ENCODE measurements at regions not wholly inside any gene's neighbourhood (a gene's known extent, or its start where the extent isn't known, plus 50 kb on each side); places are given as distances from the start of the nearest gene placed in this dataset.

- H3K36me3 Mint-ChIP-seq (ENCODE audit: insufficient read depth, unreplicated experiment) = no peaks in the 10 kb centered on the region
- BruUV-seq (replicated peaks) = no TSS peak
- CTCF ChIA-PET = no interaction called here
Measured at GRCh38 chr3:83729576-83729975, 1229.2 kb upstream of the CADM2 start.

GRCh38 chr3:83734656-83735055, 1224.1 kb upstream of the CADM2 start:
- no peaks in the 10 kb centered on the region for H3K36me3 Mint-ChIP-seq (ENCODE audit: insufficient read depth, unreplicated experiment)
- DNase-seq (ENCODE audit: unreplicated experiment) = no peak
- no peak overlapping the region for H3K27ac Mint-ChIP-seq (ENCODE audit: low read depth, unreplicated experiment)
- no peaks in the 10 kb centered on the region for H3K9me3 Mint-ChIP-seq (ENCODE audit: unreplicated experiment)
- H3K4me1 Mint-ChIP-seq (ENCODE audit: insufficient read depth, unreplicated experiment) = no peaks in the 10 kb centered on the region
- TF ChIP-seq CTCF (IDR thresholded peaks at IDR 0.05; ENCODE audit: unreplicated experiment) = no peak
- no peak overlapping the region for H3K4me3 Mint-ChIP-seq (ENCODE audit: unreplicated experiment)
- POLR2A ChIA-PET = interaction anchor here (0.5 kb wide), 1 partner anchor 682 kb away, joined by 4 read pairs; no protein-coding TSS in a partner anchor
- BruUV-seq (replicated peaks) = no TSS peak
- CTCF ChIA-PET = interaction anchor here (0.7 kb wide), 1 partner anchor 12 kb away, joined by 7 read pairs; no protein-coding TSS in a partner anchor
- no peaks in the 10 kb centered on the region for H3K27me3 Mint-ChIP-seq (ENCODE audit: insufficient read depth, unreplicated experiment)
- intact Hi-C loops (cut with micrococcal nuclease) = no loop called here

More at GRCh38 chr3:83729576-83729975, 1229.2 kb upstream of the CADM2 start:
- intact Hi-C loops (cut with micrococcal nuclease) = no loop called here
- no peak overlapping the region for H3K4me3 Mint-ChIP-seq (ENCODE audit: unreplicated experiment)
- H3K27me3 Mint-ChIP-seq (ENCODE audit: insufficient read depth, unreplicated experiment) = no peaks in the 10 kb centered on the region
- H3K4me1 Mint-ChIP-seq (ENCODE audit: insufficient read depth, unreplicated experiment) = no peaks in the 10 kb centered on the region
- no peak overlapping the region for H3K27ac Mint-ChIP-seq (ENCODE audit: low read depth, unreplicated experiment)
- H3K9me3 Mint-ChIP-seq (ENCODE audit: unreplicated experiment) = peaks cover 17% of the 10 kb centered on the region
- POLR2A ChIA-PET = interaction anchor here (0.7 kb wide), 1 partner anchor 71 kb away, joined by 3 read pairs; no protein-coding TSS in a partner anchor
- DNase-seq (ENCODE audit: unreplicated experiment) = no peak
- TF ChIP-seq CTCF (IDR thresholded peaks at IDR 0.05; ENCODE audit: unreplicated experiment) = no peak

- BruUV-seq (replicated peaks) = no TSS peak
- DNase-seq (ENCODE audit: unreplicated experiment) = peak; percentile 3
- Mint-ChIP-seq H3K4me1 (ENCODE audit: insufficient read depth, unreplicated experiment) (no peaks in the 10 kb centered on the region), H3K4me3 (ENCODE audit: unreplicated experiment) (no peak overlapping the region), H3K27me3 (ENCODE audit: insufficient read depth, unreplicated experiment) (no peaks in the 10 kb centered on the region), H3K9me3 (ENCODE audit: unreplicated experiment) (no peaks in the 10 kb centered on the region), H3K36me3 (ENCODE audit: insufficient read depth, unreplicated experiment) (no peaks in the 10 kb centered on the region), H3K27ac (ENCODE audit: low read depth, unreplicated experiment) (no peak overlapping the region)
- POLR2A ChIA-PET = no interaction called here
- CTCF ChIA-PET = no interaction called here
- no peak for TF ChIP-seq CTCF (IDR thresholded peaks at IDR 0.05; ENCODE audit: unreplicated experiment)
- intact Hi-C loops (cut with micrococcal nuclease) = no loop called here
Measured at GRCh38 chr3:83738202-83738601, 1220.6 kb upstream of the CADM2 start.

- Mint-ChIP-seq H3K27me3 (ENCODE audit: insufficient read depth, unreplicated experiment) (no peaks in the 10 kb centered on the region), H3K27ac (ENCODE audit: low read depth, unreplicated experiment) (no peak overlapping the region), H3K4me1 (ENCODE audit: insufficient read depth, unreplicated experiment) (no peaks in the 10 kb centered on the region), H3K36me3 (ENCODE audit: insufficient read depth, unreplicated experiment) (no peaks in the 10 kb centered on the region), H3K9me3 (ENCODE audit: unreplicated experiment) (no peaks in the 10 kb centered on the region), H3K4me3 (ENCODE audit: unreplicated experiment) (no peak overlapping the region)
- no peak for DNase-seq (ENCODE audit: unreplicated experiment)
- POLR2A ChIA-PET = no interaction called here
- CTCF ChIA-PET = no interaction called here
- no peak for TF ChIP-seq CTCF (IDR thresholded peaks at IDR 0.05; ENCODE audit: unreplicated experiment)
- intact Hi-C loops (cut with micrococcal nuclease) = no loop called here
- no TSS peak for BruUV-seq (replicated peaks)
Measured at GRCh38 chr3:83740504-83740903, 1218.3 kb upstream of the CADM2 start.

All from MCF 10A (cell line).